Skin epidermis (tissue), 12 donors: ENCODE measurements at regions not wholly inside any gene's neighbourhood (a gene's known extent, or its start where the extent isn't known, plus 50 kb on each side); places are given as distances from the start of the nearest gene placed in this dataset.

Source experiments
- H3K27ac ChIP-seq, 21 experiments: fragments of 200-600 bp; sonication (generic) in 11 of 21; one replicate each; pipeline ENCODE4 v1.5.0; 2020; ENCODE audit warnings: mild to moderate bottlenecking in 3 of 21, inconsistent platforms in 2 of 21, moderate library complexity in 2 of 21
- H3K4me3 ChIP-seq, 7 experiments: fragments of 200-600 bp; sonication (generic) in 2 of 7; one replicate each; pipeline ENCODE4 v1.5.0; 2020; ENCODE audit warnings: inconsistent platforms in 2 of 7, mild to moderate bottlenecking in 2 of 7, moderate library complexity in 1 of 7

GRCh38 chr1:29890201-29890959 is 654.1 kb downstream of the PTPRU start:
- H3K4me3 ChIP-seq = no peak overlapping the region
- H3K27ac ChIP-seq = no peak overlapping the region

- no peak overlapping the region for H3K27ac ChIP-seq
- no peak overlapping the region for H3K4me3 ChIP-seq
Observed at GRCh38 chr1:29889776-29890175, 653.5 kb downstream of the PTPRU start.

GRCh38 chr1:29884740-29885139 is 648.4 kb downstream of the PTPRU start:
- Histone ChIP-seq H3K4me3 (no peak overlapping the region), H3K27ac (no peak overlapping the region)

- Histone ChIP-seq H3K4me3 (no peak overlapping the region), H3K27ac (no peak overlapping the region)
Observed at GRCh38 chr1:29883986-29884385, 647.7 kb downstream of the PTPRU start.

- Histone ChIP-seq H3K4me3 (no peak overlapping the region), H3K27ac (no peak overlapping the region)
Observed at GRCh38 chr1:29883411-29883832, 647.1 kb downstream of the PTPRU start.

GRCh38 chr1:29880556-29880955 is 644.2 kb downstream of the PTPRU start:
- H3K27ac ChIP-seq = no peak overlapping the region
- H3K4me3 ChIP-seq = no peak overlapping the region

- H3K27ac ChIP-seq = no peak overlapping the region
- no peak overlapping the region for H3K4me3 ChIP-seq
Observed at GRCh38 chr1:29879217-29879616, 642.9 kb downstream of the PTPRU start.

GRCh38 chr1:29878501-29878900 is 642.2 kb downstream of the PTPRU start:
- Histone ChIP-seq H3K27ac (no peak overlapping the region), H3K4me3 (no peak overlapping the region)

- no peak overlapping the region for H3K27ac ChIP-seq
- H3K4me3 ChIP-seq = no peak overlapping the region
Observed at GRCh38 chr1:29876902-29877301, 640.6 kb downstream of the PTPRU start.

- Histone ChIP-seq H3K4me3 (no peak overlapping the region), H3K27ac (no peak overlapping the region)
Observed at GRCh38 chr1:29876441-29876840, 640.1 kb downstream of the PTPRU start.

GRCh38 chr1:29875557-29876028 is 639.3 kb downstream of the PTPRU start:
- Histone ChIP-seq H3K4me3 (no peak overlapping the region), H3K27ac (no peak overlapping the region)

GRCh38 chr1:29870621-29871020 is 634.3 kb downstream of the PTPRU start:
- no peak overlapping the region for H3K27ac ChIP-seq
- no peak overlapping the region for H3K4me3 ChIP-seq

- Histone ChIP-seq H3K27ac (no peak overlapping the region), H3K4me3 (no peak overlapping the region)
Observed at GRCh38 chr1:29869802-29870201, 633.5 kb downstream of the PTPRU start.

- H3K27ac ChIP-seq = no peak overlapping the region
- no peak overlapping the region for H3K4me3 ChIP-seq
Observed at GRCh38 chr1:29868944-29869343, 632.6 kb downstream of the PTPRU start.

GRCh38 chr1:29868096-29868495 is 631.8 kb downstream of the PTPRU start:
- no peak overlapping the region for H3K27ac ChIP-seq
- no peak overlapping the region for H3K4me3 ChIP-seq

- H3K27ac ChIP-seq = no peak overlapping the region
- H3K4me3 ChIP-seq = no peak overlapping the region
Observed at GRCh38 chr1:29865051-29865450, 628.7 kb downstream of the PTPRU start.

GRCh38 chr1:29864431-29865022 is 628.2 kb downstream of the PTPRU start:
- H3K27ac ChIP-seq = no peak overlapping the region
- no peak overlapping the region for H3K4me3 ChIP-seq

GRCh38 chr1:29861922-29862321 is 625.6 kb downstream of the PTPRU start:
- H3K4me3 ChIP-seq = no peak overlapping the region
- H3K27ac ChIP-seq = no peak overlapping the region

- H3K27ac ChIP-seq = no peak overlapping the region
- no peak overlapping the region for H3K4me3 ChIP-seq
Observed at GRCh38 chr1:29861446-29861845, 625.1 kb downstream of the PTPRU start.

GRCh38 chr1:29860681-29861080 is 624.4 kb downstream of the PTPRU start:
- Histone ChIP-seq H3K4me3 (no peak overlapping the region), H3K27ac (no peak overlapping the region)

GRCh38 chr1:29860056-29860455 is 623.7 kb downstream of the PTPRU start:
- Histone ChIP-seq H3K27ac (no peak overlapping the region), H3K4me3 (no peak overlapping the region)

GRCh38 chr1:29859126-29859525 is 622.8 kb downstream of the PTPRU start:
- H3K27ac ChIP-seq = no peak overlapping the region

More at GRCh38 chr1:29859126-29859525, 622.8 kb downstream of the PTPRU start:
- no peak overlapping the region for H3K4me3 ChIP-seq
